ENCODE measurements at regions not wholly inside any gene's neighbourhood (a gene's known extent, or its start where the extent isn't known, plus 50 kb on each side); places are given as distances from the start of the nearest gene placed in this dataset.

DNA sequence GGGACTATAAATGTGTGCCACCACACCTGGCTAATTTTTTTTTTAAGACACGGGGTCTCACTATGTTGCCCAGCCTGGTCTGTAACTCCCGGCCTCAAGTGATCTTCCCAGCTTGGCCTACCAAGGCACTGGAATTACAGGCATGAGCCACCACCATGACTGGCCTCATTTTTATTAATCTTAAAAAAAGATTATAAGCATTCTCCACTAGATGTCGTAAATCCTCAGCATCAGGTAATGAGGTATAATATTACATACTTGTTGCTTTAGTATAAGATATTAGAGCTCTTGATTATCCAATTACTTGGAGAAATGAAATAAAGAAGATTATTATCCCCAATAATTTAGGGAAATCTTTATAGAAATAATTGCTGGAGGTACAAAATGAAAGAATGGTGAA, 78.2 kb upstream of the HTR1A start:
- TF ChIP-seq, protein P1, sequence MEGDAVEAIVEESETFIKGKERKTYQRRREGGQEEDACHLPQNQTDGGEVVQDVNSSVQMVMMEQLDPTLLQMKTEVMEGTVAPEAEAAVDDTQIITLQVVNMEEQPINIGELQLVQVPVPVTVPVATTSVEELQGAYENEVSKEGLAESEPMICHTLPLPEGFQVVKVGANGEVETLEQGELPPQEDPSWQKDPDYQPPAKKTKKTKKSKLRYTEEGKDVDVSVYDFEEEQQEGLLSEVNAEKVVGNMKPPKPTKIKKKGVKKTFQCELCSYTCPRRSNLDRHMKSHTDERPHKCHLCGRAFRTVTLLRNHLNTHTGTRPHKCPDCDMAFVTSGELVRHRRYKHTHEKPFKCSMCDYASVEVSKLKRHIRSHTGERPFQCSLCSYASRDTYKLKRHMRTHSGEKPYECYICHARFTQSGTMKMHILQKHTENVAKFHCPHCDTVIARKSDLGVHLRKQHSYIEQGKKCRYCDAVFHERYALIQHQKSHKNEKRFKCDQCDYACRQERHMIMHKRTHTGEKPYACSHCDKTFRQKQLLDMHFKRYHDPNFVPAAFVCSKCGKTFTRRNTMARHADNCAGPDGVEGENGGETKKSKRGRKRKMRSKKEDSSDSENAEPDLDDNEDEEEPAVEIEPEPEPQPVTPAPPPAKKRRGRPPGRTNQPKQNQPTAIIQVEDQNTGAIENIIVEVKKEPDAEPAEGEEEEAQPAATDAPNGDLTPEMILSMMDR (IDR thresholded peaks at IDR 0.05; ENCODE audit: extremely low read depth in 1 of 2, insufficient read depth in 1 of 2, low read depth in 1 of 2, low read length in 2 of 2) = no peak
- TF ChIP-seq EZH2 (IDR thresholded peaks at IDR 0.05; ENCODE audit: borderline replicate concordance, low read depth, low read length, severe bottlenecking) = no peak
- no peak for TF ChIP-seq POLR2A (IDR thresholded peaks at IDR 0.05; ENCODE audit: low read depth, low read length)
- TF ChIP-seq FOS (IDR thresholded peaks at IDR 0.05; ENCODE audit: borderline replicate concordance, insufficient read depth, low read length) = no peak
- TF ChIP-seq, protein P2, sequence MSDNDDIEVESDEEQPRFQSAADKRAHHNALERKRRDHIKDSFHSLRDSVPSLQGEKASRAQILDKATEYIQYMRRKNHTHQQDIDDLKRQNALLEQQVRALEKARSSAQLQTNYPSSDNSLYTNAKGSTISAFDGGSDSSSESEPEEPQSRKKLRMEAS (IDR thresholded peaks at IDR 0.05; ENCODE audit: insufficient read depth, insufficient read length) = no peak
- TF ChIP-seq POLR2AphosphoS5 (IDR thresholded peaks at IDR 0.05; ENCODE audit: insufficient read depth, low read depth, low read length) = no peak
- no peak for TF ChIP-seq MYC (IDR thresholded peaks at IDR 0.05; ENCODE audit: low read depth, low read length)
